ENCODE measurements at regions not wholly inside any gene's neighbourhood (a gene's known extent, or its start where the extent isn't known, plus 50 kb on each side); places are given as distances from the start of the nearest gene placed in this dataset.

DNA sequence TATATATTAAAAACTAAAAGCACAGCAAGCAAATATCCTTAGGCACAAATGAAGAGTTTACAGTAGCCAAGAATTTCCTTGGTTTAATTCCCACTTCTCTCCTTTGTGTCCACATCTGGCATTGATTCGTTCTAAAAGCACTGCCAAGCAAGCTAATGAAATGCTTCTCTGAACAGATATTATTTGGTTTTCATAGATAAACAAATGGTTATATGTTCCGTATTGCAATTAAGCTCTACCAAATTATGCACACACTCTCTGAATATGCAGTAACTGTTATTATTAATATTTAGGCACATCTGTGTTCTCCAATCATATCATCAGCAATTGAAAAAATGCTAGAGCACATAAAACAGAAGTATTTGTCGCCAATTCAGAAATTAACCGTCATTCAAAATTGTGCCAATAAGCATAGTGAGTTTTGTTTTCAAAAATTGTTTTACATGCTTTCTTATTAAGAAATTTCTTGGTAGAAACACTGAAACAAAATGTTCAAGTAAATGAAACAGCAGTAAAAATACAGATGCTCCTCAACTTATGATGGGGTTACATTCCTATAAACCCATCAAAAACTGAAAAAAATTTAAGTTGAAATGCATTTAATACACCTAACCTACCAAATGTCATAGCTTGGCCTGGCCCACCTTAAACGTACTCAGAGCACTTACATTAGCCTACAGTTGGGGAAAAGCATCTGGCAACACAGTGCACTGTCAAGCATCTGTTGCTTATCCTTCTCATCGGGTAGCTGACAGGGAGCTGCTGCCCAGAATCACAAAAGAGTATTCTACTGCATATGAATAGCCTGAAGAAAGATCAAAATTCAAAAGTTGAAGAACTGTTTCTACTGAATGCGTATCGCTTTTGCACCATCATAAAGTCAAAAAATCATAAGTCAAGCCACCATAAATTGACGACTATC is 2134.7 kb downstream of the PCDH9 start:
- no peaks in the 10 kb centered on the region for H3K27me3 ChIP-seq
- intact Hi-C loops (cut with DNase I): no loop called here
- no peak overlapping the region for H3K4me3 ChIP-seq
- H3K36me3 ChIP-seq: no peaks in the 10 kb centered on the region
- no peaks in the 10 kb centered on the region for H3K4me1 ChIP-seq
- TF ChIP-seq, protein P1, sequence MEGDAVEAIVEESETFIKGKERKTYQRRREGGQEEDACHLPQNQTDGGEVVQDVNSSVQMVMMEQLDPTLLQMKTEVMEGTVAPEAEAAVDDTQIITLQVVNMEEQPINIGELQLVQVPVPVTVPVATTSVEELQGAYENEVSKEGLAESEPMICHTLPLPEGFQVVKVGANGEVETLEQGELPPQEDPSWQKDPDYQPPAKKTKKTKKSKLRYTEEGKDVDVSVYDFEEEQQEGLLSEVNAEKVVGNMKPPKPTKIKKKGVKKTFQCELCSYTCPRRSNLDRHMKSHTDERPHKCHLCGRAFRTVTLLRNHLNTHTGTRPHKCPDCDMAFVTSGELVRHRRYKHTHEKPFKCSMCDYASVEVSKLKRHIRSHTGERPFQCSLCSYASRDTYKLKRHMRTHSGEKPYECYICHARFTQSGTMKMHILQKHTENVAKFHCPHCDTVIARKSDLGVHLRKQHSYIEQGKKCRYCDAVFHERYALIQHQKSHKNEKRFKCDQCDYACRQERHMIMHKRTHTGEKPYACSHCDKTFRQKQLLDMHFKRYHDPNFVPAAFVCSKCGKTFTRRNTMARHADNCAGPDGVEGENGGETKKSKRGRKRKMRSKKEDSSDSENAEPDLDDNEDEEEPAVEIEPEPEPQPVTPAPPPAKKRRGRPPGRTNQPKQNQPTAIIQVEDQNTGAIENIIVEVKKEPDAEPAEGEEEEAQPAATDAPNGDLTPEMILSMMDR (IDR thresholded peaks at IDR 0.05): no peak
- H3K27ac ChIP-seq: no peak overlapping the region
- no peaks in the 10 kb centered on the region for H3K9me3 ChIP-seq
- DNase-seq: no peak
- H3K9ac ChIP-seq (ENCODE audit: low read depth in 2 of 2, low read length in 2 of 2): no peak overlapping the region

DNA sequence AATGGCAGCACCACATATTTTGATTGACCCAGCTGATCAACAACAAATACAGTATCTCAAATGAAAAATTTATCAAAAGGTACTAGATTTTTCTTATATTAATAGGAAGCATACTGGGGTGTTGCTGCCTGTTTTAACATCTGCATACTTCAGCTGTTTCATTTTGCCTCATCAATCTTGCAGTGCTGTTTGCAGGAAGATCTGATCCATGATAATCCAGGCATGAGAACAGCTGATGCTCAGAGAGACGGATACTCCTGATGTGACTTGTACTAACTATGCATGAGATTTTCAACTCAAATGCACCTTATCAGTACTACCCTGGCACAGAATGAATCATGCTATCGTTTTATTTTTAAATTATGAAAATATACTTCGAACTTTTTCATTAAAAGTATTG is 2136.8 kb downstream of the PCDH9 start:
- no peak for DNase-seq
- TF ChIP-seq, protein P1 (IDR thresholded peaks at IDR 0.05): no peak
- Histone ChIP-seq H3K9me3 (no peaks in the 10 kb centered on the region), H3K27ac (no peak overlapping the region), H3K4me3 (no peak overlapping the region), H3K9ac (ENCODE audit: low read depth in 2 of 2, low read length in 2 of 2) (no peak overlapping the region), H3K27me3 (no peaks in the 10 kb centered on the region), H3K36me3 (no peaks in the 10 kb centered on the region), H3K4me1 (no peaks in the 10 kb centered on the region)
- intact Hi-C loops (cut with DNase I): no loop called here

DNA sequence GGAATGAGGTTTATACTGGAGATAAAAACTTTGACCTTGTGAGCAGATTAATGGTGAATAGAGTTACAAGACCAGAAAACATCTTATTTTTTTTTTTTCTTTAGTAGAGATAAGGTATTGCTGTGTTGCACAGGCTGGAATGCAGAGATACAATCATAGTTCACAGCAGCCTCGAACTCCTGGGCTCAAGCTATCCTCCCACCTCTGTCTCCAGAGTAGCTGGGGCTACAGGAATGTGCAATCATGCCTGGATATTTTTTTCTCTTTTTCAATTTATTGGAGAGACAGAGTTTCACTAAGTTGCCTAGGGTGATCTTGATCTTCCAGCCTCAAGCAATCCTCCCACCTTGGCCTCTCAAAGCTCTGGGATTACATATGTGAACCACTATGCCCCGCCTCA is 2139.1 kb downstream of the PCDH9 start:
- no peak for DNase-seq
- no peaks in the 10 kb centered on the region for H3K4me1 ChIP-seq
- no peak overlapping the region for H3K27ac ChIP-seq
- H3K4me3 ChIP-seq: no peak overlapping the region
- TF ChIP-seq, protein P1 (IDR thresholded peaks at IDR 0.05): no peak
- intact Hi-C loops (cut with DNase I): no loop called here
- no peaks in the 10 kb centered on the region for H3K36me3 ChIP-seq
- H3K9me3 ChIP-seq: no peaks in the 10 kb centered on the region
- no peak overlapping the region for H3K9ac ChIP-seq (ENCODE audit: low read depth in 2 of 2, low read length in 2 of 2)
- H3K27me3 ChIP-seq: no peaks in the 10 kb centered on the region

DNA sequence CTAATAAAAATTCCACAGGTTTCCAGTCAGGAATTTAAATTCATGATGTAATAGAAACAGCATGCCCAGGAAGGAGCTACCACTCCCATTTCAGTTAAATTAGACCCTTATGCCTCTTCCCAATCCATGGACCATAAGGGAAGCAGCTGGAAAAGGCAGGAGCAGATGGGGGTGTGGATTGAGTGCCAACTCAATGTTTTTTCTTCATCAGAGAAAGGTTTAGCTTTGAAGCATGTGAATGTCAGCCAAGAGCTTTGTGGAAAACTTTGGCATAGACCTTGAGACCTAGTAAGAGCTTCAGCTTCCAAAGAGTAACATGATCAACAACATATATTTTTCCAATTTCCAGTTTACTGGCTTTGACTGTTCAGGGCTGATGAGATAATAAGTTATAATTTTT is 2139.9 kb downstream of the PCDH9 start:
- intact Hi-C loops (cut with DNase I): no loop called here
- no peaks in the 10 kb centered on the region for H3K9me3 ChIP-seq
- H3K27ac ChIP-seq: no peak overlapping the region
- H3K27me3 ChIP-seq: no peaks in the 10 kb centered on the region
- H3K4me1 ChIP-seq: no peaks in the 10 kb centered on the region
- no peak overlapping the region for H3K4me3 ChIP-seq
- DNase-seq: no peak
- H3K9ac ChIP-seq (ENCODE audit: low read depth in 2 of 2, low read length in 2 of 2): no peak overlapping the region
- TF ChIP-seq, protein P1 (IDR thresholded peaks at IDR 0.05): no peak
- H3K36me3 ChIP-seq: no peaks in the 10 kb centered on the region

DNA sequence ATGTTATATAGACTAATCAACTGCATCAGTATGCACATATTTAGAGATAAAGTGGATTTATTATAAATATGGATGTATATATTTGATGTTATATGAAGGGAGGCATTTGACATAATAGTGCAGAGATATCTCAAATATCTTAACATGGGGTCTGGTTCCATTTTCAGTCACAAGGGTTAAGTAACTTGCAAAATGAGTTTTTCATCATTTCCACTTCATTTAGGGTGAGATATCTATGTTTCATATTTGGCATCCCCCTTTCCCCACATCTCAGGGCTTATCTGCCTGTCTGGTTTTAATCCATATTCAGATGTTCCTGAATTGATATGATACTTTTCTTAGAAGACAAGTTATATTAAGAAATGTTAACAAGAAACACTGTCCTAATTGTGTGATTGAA is 2141.2 kb downstream of the PCDH9 start:
- Histone ChIP-seq H3K36me3 (no peaks in the 10 kb centered on the region), H3K27me3 (no peaks in the 10 kb centered on the region), H3K4me1 (no peaks in the 10 kb centered on the region), H3K9ac (ENCODE audit: low read depth in 2 of 2, low read length in 2 of 2) (no peak overlapping the region), H3K4me3 (no peak overlapping the region), H3K9me3 (no peaks in the 10 kb centered on the region), H3K27ac (no peak overlapping the region)
- no peak for DNase-seq
- TF ChIP-seq, protein P1 (IDR thresholded peaks at IDR 0.05): no peak
- intact Hi-C loops (cut with DNase I): no loop called here

All from colonic mucosa (tissue), 4 donors.